Thyroid gland (tissue), 4 donors: ENCODE measurements at regions not wholly inside any gene's neighbourhood (a gene's known extent, or its start where the extent isn't known, plus 50 kb on each side); places are given as distances from the start of the nearest gene placed in this dataset.

ENCODE experiments used
- DNase-seq, 2 donors: peaks; one replicate each; pipeline ENCODE4 v3.0.0-alpha.2; 2019
- H3K27ac ChIP-seq, 3 donors: fragments of 200-600 bp; sonication (generic); 1 replicate in 2 of 3; 2 replicates in 1 of 3; pipeline ENCODE4 v1.5.1; 2016 to 2019; ENCODE audit warnings: mild to moderate bottlenecking in 1 of 3, moderate library complexity in 1 of 3
- H3K27me3 ChIP-seq: fragments of 200-600 bp; sonication (generic); one replicate; pipeline ENCODE4 v1.5.1; 2019
- H3K36me3 ChIP-seq, 2 donors: fragments of 200-600 bp; sonication (generic); one replicate each; pipeline ENCODE4 v1.5.1; 2016 to 2019
- H3K4me1 ChIP-seq, 2 donors: fragments of 200-600 bp; sonication (generic); one replicate each; pipeline ENCODE4 v1.5.1; 2017 to 2019
- H3K4me3 ChIP-seq, 3 donors: fragments of 200-600 bp; sonication (generic); replicated peaks in 1 of 3; 1 replicate in 2 of 3; 2 replicates in 1 of 3; pipeline ENCODE4 v1.5.1; 2016; ENCODE audit warnings: mild to moderate bottlenecking in 1 of 3
- H3K9me3 ChIP-seq: fragments of 200-600 bp; sonication (generic); one replicate; pipeline ENCODE4 v1.5.1; 2017
- POLR2A ChIP-seq, 2 donors: fragments of 450-650 bp; IDR thresholded peaks; one replicate each; pipeline ENCODE4 v1.6.1; 2017; ENCODE audit warnings: antibody characterized with exemption in 2 of 2, mild to moderate bottlenecking in 2 of 2, moderate library complexity in 1 of 2
- WGBS, 2 donors: methylation state at CpG; one replicate each; pipeline ENCODE4 v1.1.5; 2017; 5-methylcytosine and 5-hydroxymethylcytosine counted together
- intact Hi-C: fragments of 100-400 bp; cut with DNase I; formaldehyde crosslinking; loops from one replicate; pipeline ENCODE4 v1.15.1; 2023
- TF ChIP-seq, protein P1 (sequence below), 6 experiments: fragments of 200-600 bp in 3 of 6; fragments of 450-650 bp in 3 of 6; sonication (generic) in 3 of 6; IDR thresholded peaks; one replicate each; pipeline ENCODE4 v1.5.1; 2016 to 2019; ENCODE audit warnings: antibody characterized with exemption in 6 of 6, mild to moderate bottlenecking in 2 of 6, inconsistent platforms in 1 of 6, moderate library complexity in 1 of 6

DNA sequence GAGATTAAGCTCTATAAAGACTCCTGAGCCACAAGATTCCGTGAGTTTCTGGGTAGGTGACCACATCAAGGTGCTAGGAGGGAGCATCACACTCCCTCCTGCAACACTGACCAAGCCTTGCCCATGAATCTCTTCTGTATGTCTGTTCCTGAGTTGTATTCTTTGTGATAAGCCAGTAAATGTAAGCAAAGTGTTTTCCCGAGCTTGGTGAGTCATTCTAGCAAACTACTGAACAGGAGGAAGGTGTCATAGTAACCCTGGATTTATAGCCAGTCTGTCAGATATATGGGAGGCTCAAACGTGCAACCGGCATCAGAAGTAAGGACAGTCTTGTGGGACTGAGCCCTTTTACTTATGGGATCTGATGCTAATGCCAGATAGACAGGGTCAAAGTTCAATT is 346.1 kb upstream of the KYNU start:
- Histone ChIP-seq H3K27me3 (no peaks in the 10 kb centered on the region), H3K36me3 (no peaks in the 10 kb centered on the region), H3K27ac (no peak overlapping the region), H3K9me3 (no peaks in the 10 kb centered on the region), H3K4me3 (no peak overlapping the region), H3K4me1 (no peaks in the 10 kb centered on the region)
- DNase-seq = no peak
- intact Hi-C loops = no loop called here
- WGBS, 2 donors = 69 to 76% methylated on average over 4 of the region's 4 CpGs
- TF ChIP-seq, protein P1, sequence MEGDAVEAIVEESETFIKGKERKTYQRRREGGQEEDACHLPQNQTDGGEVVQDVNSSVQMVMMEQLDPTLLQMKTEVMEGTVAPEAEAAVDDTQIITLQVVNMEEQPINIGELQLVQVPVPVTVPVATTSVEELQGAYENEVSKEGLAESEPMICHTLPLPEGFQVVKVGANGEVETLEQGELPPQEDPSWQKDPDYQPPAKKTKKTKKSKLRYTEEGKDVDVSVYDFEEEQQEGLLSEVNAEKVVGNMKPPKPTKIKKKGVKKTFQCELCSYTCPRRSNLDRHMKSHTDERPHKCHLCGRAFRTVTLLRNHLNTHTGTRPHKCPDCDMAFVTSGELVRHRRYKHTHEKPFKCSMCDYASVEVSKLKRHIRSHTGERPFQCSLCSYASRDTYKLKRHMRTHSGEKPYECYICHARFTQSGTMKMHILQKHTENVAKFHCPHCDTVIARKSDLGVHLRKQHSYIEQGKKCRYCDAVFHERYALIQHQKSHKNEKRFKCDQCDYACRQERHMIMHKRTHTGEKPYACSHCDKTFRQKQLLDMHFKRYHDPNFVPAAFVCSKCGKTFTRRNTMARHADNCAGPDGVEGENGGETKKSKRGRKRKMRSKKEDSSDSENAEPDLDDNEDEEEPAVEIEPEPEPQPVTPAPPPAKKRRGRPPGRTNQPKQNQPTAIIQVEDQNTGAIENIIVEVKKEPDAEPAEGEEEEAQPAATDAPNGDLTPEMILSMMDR (IDR thresholded peaks at IDR 0.05) = no peak
- no peak for TF ChIP-seq POLR2A (IDR thresholded peaks at IDR 0.05)

- DNase-seq = no peak
- Histone ChIP-seq H3K4me1 (no peaks in the 10 kb centered on the region), H3K9me3 (no peaks in the 10 kb centered on the region), H3K27me3 (no peaks in the 10 kb centered on the region), H3K27ac (no peak overlapping the region), H3K36me3 (no peaks in the 10 kb centered on the region), H3K4me3 (no peak overlapping the region)
- intact Hi-C loops = no loop called here
- TF ChIP-seq POLR2A (IDR thresholded peaks at IDR 0.05) = no peak
- TF ChIP-seq, protein P1 (IDR thresholded peaks at IDR 0.05) = no peak
- WGBS, 2 donors = 71 to 90% methylated on average over 3 of the region's 3 CpGs
Observed at GRCh38 chr2:142525720-142526119, 351.7 kb upstream of the KYNU start.

DNA sequence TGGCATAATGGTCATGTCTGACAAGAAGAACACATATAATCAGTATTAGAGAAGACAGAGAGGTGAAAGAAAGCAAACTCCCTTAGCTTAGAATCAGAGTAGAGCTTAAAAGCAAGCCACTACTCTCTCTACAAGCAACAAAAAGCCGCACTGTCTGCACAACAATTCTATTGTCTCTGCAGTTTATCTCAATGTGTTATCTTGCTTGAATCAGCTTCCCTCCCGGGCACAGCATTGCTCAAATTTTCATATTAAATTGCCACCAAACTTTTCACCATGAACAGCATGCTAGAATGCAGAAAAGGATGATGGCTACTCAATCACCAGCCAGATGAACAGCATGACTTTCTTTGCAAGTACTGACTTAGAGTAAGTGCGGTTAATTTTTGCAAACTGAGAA is 356.0 kb upstream of the KYNU start:
- no peaks in the 10 kb centered on the region for H3K27me3 ChIP-seq
- H3K4me1 ChIP-seq = no peaks in the 10 kb centered on the region
- H3K27ac ChIP-seq = no peak overlapping the region
- intact Hi-C loops = no loop called here
- no peak overlapping the region for H3K4me3 ChIP-seq
- no peak for DNase-seq
- no peaks in the 10 kb centered on the region for H3K9me3 ChIP-seq
- no peaks in the 10 kb centered on the region for H3K36me3 ChIP-seq
- 74 to 81% methylated on average over 3 of the region's 3 CpGs for WGBS, 2 donors
- TF ChIP-seq, protein P1 (IDR thresholded peaks at IDR 0.05) = no peak
- no peak for TF ChIP-seq POLR2A (IDR thresholded peaks at IDR 0.05)

DNA sequence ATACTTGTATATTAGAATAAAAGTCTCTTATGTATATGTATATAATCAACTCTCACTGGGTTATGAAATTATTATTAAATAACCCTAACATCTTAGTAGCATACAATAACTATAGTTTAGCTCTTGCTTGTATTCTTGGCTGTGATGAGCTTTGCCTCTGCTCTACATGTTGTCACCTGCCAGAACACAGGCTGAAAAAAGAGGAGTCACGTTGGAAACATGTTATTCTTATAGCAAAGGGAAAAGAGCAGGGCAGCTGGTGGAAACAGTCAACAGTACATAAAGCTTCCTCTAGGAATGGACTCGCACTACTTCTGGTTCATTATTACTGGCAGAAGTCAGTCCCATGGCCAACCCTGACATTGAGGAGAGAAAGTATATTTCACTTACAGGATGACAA is 362.0 kb upstream of the KYNU start:
- no peak overlapping the region for H3K4me3 ChIP-seq
- intact Hi-C loops = no loop called here
- H3K27me3 ChIP-seq = no peaks in the 10 kb centered on the region
- H3K27ac ChIP-seq = no peak overlapping the region
- no peaks in the 10 kb centered on the region for H3K36me3 ChIP-seq
- no peaks in the 10 kb centered on the region for H3K4me1 ChIP-seq
- no peaks in the 10 kb centered on the region for H3K9me3 ChIP-seq
- TF ChIP-seq, protein P1 (IDR thresholded peaks at IDR 0.05) = no peak
- TF ChIP-seq POLR2A (IDR thresholded peaks at IDR 0.05) = no peak
- 64 to 68% methylated on average over 2 of the region's 2 CpGs for WGBS, 2 donors
- DNase-seq = no peak

DNA sequence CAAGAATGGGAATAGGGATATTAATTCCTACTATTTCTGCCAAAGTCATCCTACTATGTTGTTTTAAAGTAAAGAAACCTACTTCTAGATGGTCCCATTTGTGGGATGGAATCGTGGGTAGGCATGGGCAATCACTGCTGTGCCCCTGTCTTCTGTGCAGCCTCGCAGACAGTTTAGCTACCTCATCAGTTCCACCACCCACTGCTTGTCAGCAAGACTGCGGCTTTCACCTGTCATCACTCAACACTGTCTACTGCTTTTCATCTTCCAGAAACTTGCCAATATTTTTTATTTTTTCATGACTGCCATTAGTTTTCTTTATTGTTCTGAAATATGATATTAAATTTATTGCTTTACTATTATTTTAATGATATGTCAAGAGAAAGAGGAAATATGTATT is 368.1 kb upstream of the KYNU start:
- intact Hi-C loops = no loop called here
- H3K4me1 ChIP-seq = no peaks in the 10 kb centered on the region
- no peaks in the 10 kb centered on the region for H3K9me3 ChIP-seq
- no peak overlapping the region for H3K4me3 ChIP-seq
- DNase-seq = no peak
- H3K27me3 ChIP-seq = no peaks in the 10 kb centered on the region
- 82 to 83% methylated on average over 3 of the region's 3 CpGs for WGBS, 2 donors
- no peak for TF ChIP-seq POLR2A (IDR thresholded peaks at IDR 0.05)
- TF ChIP-seq, protein P1 (IDR thresholded peaks at IDR 0.05) = no peak
- no peak overlapping the region for H3K27ac ChIP-seq
- no peaks in the 10 kb centered on the region for H3K36me3 ChIP-seq
